Mucosa of descending colon (tissue), 3 donors: ENCODE measurements at regions not wholly inside any gene's neighbourhood (a gene's known extent, or its start where the extent isn't known, plus 50 kb on each side); places are given as distances from the start of the nearest gene placed in this dataset.

Experiments used
- ATAC-seq: fragments of 200-7000 bp; cut with Tn5 transposase; one replicate; pipeline ENCODE4 v1.9.1; 2020; ENCODE audit warnings: mild to moderate bottlenecking, moderate library complexity
- DNase-seq, 3 donors: peaks; one replicate each; pipeline ENCODE4 v3.0.0-alpha.2; 2020
- H3K36me3 ChIP-seq: fragments of 200-600 bp; one replicate; pipeline ENCODE4 v1.8.0; 2021; ENCODE audit warnings: low read depth, mild to moderate bottlenecking
- H3K4me1 ChIP-seq: fragments of 200-600 bp; one replicate; pipeline ENCODE4 v1.8.0; 2021; ENCODE audit warnings: low read depth, mild to moderate bottlenecking
- H3K4me3 ChIP-seq: fragments of 200-600 bp; one replicate; pipeline ENCODE4 v1.8.0; 2021; ENCODE audit warnings: mild to moderate bottlenecking
- H3K9me3 ChIP-seq: fragments of 200-600 bp; one replicate; pipeline ENCODE4 v1.8.0; 2021; ENCODE audit warnings: mild to moderate bottlenecking
- intact Hi-C, 2 donors: fragments of 100-400 bp; cut with DNase I in 1 of 2; cut with micrococcal nuclease in 1 of 2; formaldehyde crosslinking; loops; one replicate each; pipeline versions ENCODE4 v1.11.0 to v1.11.1; 2022; cut with DNase I, micrococcal nuclease
- TF ChIP-seq, protein P1 (sequence below): fragments of 200-600 bp; IDR thresholded peaks from one replicate; pipeline ENCODE4 v1.8.0; 2022; ENCODE audit warnings: antibody characterized with exemption, mild to moderate bottlenecking
- donor health status: DM: no; HTN: no; CAD: no; lungs with moderate emphysema.
- donor health status: DM: no; HTN: no; CAD: no.
- donor health status: DM: no; HTN: yes; CAD: no.

DNA sequence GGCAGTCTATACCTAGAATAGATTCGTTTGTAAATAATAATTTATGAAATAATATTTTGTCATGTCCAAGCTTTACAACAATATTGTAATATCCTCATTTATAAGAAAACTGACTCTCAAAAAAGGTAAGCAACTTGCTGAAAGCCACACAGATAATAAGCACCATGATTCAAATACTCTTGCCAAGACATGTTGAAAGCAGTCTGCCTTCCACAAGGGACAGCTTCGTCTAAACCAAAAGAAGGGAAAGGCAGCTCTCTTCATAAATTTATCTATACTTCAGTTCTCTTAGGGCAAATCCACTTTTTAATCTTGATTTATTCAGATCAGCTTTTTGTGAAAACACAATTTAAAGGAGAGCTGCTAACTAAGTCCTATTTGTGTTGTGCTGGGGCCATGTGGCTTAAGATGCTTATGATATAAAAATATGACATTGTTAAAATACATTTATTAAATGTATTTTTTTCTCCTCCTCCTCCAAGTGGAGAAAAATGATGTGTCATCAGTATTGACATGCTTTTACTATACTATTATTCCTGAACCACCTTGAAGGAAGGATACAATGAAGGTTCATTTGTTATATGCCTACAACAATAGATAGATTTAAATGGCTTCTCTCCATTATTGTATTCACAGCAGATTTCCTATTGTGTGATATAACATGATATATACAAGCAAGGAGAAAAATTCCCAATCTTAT is 737.0 kb downstream of the HDGFL1 start:
- Histone ChIP-seq H3K4me3 (no peak overlapping the region), H3K4me1 (no peaks in the 10 kb centered on the region), H3K36me3 (no peaks in the 10 kb centered on the region), H3K9me3 (peaks cover 3% of the 10 kb centered on the region)
- DNase-seq (no peak), ATAC-seq (no peak)
- intact Hi-C loops = no loop called here
- TF ChIP-seq, protein P1, sequence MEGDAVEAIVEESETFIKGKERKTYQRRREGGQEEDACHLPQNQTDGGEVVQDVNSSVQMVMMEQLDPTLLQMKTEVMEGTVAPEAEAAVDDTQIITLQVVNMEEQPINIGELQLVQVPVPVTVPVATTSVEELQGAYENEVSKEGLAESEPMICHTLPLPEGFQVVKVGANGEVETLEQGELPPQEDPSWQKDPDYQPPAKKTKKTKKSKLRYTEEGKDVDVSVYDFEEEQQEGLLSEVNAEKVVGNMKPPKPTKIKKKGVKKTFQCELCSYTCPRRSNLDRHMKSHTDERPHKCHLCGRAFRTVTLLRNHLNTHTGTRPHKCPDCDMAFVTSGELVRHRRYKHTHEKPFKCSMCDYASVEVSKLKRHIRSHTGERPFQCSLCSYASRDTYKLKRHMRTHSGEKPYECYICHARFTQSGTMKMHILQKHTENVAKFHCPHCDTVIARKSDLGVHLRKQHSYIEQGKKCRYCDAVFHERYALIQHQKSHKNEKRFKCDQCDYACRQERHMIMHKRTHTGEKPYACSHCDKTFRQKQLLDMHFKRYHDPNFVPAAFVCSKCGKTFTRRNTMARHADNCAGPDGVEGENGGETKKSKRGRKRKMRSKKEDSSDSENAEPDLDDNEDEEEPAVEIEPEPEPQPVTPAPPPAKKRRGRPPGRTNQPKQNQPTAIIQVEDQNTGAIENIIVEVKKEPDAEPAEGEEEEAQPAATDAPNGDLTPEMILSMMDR = no peak

DNA sequence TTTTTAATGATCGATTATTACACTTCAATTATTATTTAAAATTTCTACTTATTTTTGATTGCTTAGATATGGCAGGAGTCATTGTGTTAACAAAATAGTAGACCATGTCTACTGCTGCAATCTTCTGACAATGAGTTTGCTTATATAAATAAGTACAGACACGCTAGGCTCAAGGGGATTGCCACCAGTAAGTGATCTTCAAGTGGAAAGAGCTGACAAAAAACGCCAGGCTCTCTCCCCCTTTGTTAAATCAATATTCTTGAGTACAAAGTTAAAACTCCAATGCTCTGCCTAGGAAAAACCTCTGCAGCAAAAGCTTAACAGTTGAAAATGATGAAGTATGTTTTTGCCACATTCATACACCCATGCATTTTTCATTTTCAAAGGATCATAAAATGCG is 738.1 kb downstream of the HDGFL1 start:
- Histone ChIP-seq H3K4me1 (no peaks in the 10 kb centered on the region), H3K4me3 (no peak overlapping the region), H3K9me3 (peaks cover 3% of the 10 kb centered on the region), H3K36me3 (no peaks in the 10 kb centered on the region)
- TF ChIP-seq, protein P1 = no peak
- intact Hi-C loops = no loop called here
- no peak for DNase-seq
- ATAC-seq = no peak

DNA sequence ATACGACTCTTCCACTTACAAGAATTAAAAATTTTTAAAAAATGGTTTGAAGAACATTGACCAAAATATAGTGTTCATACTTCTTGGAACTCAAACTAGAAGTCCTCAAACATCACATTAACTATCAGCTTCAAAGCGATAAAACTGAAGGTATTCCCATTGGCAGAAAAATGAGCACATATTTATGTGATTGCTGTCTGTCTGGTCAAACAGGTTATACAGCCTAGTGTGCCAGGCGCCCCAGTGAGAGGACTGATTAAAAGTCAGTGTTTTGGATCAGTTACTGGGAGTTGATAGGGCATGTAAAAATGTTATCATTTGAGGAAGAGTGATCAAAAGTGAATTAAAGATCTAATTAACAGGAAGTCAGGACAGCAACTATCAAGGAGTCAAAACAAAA is 738.8 kb downstream of the HDGFL1 start:
- intact Hi-C loops = no loop called here
- no peak for DNase-seq
- ATAC-seq = no peak
- H3K9me3 ChIP-seq = peaks cover 3% of the 10 kb centered on the region
- TF ChIP-seq, protein P1 = no peak
- no peaks in the 10 kb centered on the region for H3K4me1 ChIP-seq
- no peaks in the 10 kb centered on the region for H3K36me3 ChIP-seq
- no peak overlapping the region for H3K4me3 ChIP-seq

DNA sequence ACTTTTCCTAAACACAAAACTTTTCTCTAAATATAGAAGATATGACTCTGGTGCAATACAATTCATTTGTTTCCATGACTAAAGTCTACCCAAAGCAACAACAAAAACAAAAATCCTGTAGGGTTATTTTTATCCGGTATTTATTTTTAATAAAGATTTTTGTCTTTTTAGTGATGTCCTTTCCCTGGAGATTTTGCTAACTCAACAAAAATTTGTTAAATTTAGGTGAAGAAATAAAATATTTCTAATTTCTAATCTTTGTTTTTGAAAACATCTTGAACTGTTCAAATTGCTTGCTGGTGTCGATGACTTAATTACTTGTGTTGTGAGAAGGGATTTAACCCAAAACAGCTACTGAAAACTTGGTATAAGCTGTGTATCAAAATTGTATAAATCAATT is 741.8 kb downstream of the HDGFL1 start:
- ATAC-seq (no peak), DNase-seq (no peak)
- Histone ChIP-seq H3K36me3 (no peaks in the 10 kb centered on the region), H3K4me1 (no peaks in the 10 kb centered on the region), H3K4me3 (no peak overlapping the region), H3K9me3 (peaks cover 3% of the 10 kb centered on the region)
- intact Hi-C loops = no loop called here
- TF ChIP-seq, protein P1 = no peak

DNA sequence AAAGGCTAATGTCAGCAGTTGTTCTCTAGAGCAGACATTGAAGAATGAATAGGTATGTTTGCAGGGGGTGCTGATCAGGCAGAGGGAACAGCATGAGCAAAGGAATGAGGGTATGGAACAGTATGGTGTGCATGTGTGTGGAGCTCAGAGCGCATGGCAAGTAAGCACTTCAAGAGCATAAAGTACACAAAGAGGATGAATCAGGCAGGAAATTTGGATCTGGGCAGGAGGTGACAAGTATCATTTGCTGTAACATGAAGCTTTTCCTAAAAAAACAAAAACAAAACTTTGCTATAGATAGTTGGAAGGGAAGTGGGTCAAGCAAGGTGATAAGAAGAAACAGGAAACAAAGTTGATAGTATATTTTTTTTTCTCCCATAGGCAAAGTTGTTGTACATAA is 746.8 kb downstream of the HDGFL1 start:
- TF ChIP-seq, protein P1 = no peak
- ATAC-seq (no peak), DNase-seq (no peak)
- Histone ChIP-seq H3K9me3 (no peaks in the 10 kb centered on the region), H3K4me1 (no peaks in the 10 kb centered on the region), H3K4me3 (no peak overlapping the region), H3K36me3 (no peaks in the 10 kb centered on the region)
- intact Hi-C loops = no loop called here

DNA sequence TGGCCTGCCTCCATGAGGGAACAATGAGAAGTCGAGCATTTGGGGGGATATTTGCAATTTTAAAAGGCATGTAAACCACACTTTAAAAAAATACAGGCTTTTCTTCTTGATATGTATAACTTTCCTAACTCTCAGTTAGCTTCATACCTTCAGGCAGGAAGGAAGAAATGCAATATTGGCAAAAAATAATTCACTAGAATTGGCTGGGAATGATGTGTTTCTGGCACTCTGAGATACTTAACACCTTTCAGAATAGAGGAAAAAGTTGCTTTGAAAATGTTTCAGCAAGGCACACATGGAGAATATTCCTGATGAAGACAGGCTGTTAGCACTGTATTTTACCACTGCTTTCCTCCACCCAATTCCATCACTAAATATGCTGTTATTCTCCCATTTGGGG is 747.6 kb downstream of the HDGFL1 start:
- TF ChIP-seq, protein P1 = no peak
- Histone ChIP-seq H3K4me1 (no peaks in the 10 kb centered on the region), H3K36me3 (no peaks in the 10 kb centered on the region), H3K9me3 (no peaks in the 10 kb centered on the region), H3K4me3 (no peak overlapping the region)
- DNase-seq (no peak), ATAC-seq (no peak)
- intact Hi-C loops = no loop called here
